HG02981 (cell line): ENCODE measurements at regions not wholly inside any gene's neighbourhood (a gene's known extent, or its start where the extent isn't known, plus 50 kb on each side); places are given as distances from the start of the nearest gene placed in this dataset.
"Not testable (repeated sequence)": the region's sequence is repeated elsewhere in the genome, so short reads cannot be mapped to it uniquely, and the experiment has no call there.

ENCODE experiments used
- ATAC-seq: cut with Tn5 transposase; IDR thresholded peaks from one replicate; pipeline ENCODE4 v1.9.1; 2021; ENCODE audit warnings: mild to moderate bottlenecking, moderate library complexity; ENCODE audit not compliant: unreplicated experiment

GRCh38 chr6:56720202-56720601 lies 77.5 kb upstream of the DST start:
- ATAC-seq = not testable (repeated sequence)

- ATAC-seq = not testable (repeated sequence)
Measured at GRCh38 chr6:56719315-56720058, 76.8 kb upstream of the DST start.

- no peak for ATAC-seq
Measured at GRCh38 chr6:56718236-56718635, 75.5 kb upstream of the DST start.

- ATAC-seq = no peak
Measured at GRCh38 chr6:56716229-56716628, 73.5 kb upstream of the DST start.

- no peak for ATAC-seq
Measured at GRCh38 chr6:56715741-56716140, 73.1 kb upstream of the DST start.

- no peak for ATAC-seq
Measured at GRCh38 chr6:56714982-56715456, 72.3 kb upstream of the DST start.

- ATAC-seq = no peak
Measured at GRCh38 chr6:56714273-56714672, 71.6 kb upstream of the DST start.

- no peak for ATAC-seq
Measured at GRCh38 chr6:56713254-56713672, 70.6 kb upstream of the DST start.

- no peak for ATAC-seq
Measured at GRCh38 chr6:56710967-56711366, 68.3 kb upstream of the DST start.

- ATAC-seq = no peak
Measured at GRCh38 chr6:56709650-56710049, 67.0 kb upstream of the DST start.

GRCh38 chr6:56708810-56709597 lies 66.3 kb upstream of the DST start:
- peak; percentile 57 for ATAC-seq

GRCh38 chr6:56706981-56707726 lies 64.5 kb upstream of the DST start:
- ATAC-seq = no peak

GRCh38 chr6:56699066-56699654 lies 56.5 kb upstream of the DST start:
- no peak for ATAC-seq

GRCh38 chr6:56695702-56696101 lies 53.0 kb upstream of the DST start:
- no peak for ATAC-seq

GRCh38 chr6:56694002-56694401 lies 51.3 kb upstream of the DST start:
- no peak for ATAC-seq

GRCh38 chr6:56693246-56693607 lies 50.5 kb upstream of the DST start:
- no peak for ATAC-seq

- ATAC-seq = no peak
Measured at GRCh38 chr6:56692523-56693245, 50.0 kb upstream of the DST start.
